WERI-Rb-1 (cell line): ENCODE measurements at regions not wholly inside any gene's neighbourhood (a gene's known extent, or its start where the extent isn't known, plus 50 kb on each side); places are given as distances from the start of the nearest gene placed in this dataset.

Experiments
- DNase-seq: peaks from one replicate; pipeline ENCODE4 v3.0.0-alpha.2; 2020
- H3K27ac ChIP-seq: fragments of 250-450 bp; sonication (Bioruptor Pico); 2 replicates; pipeline ENCODE4 v1.5.1; 2020; ENCODE audit warnings: mild to moderate bottlenecking, moderate library complexity
- H3K27me3 ChIP-seq: fragments of 250-450 bp; sonication (Bioruptor Pico); 2 replicates; pipeline ENCODE4 v1.5.1; 2021; ENCODE audit warnings: mild to moderate bottlenecking, low read depth, moderate library complexity; ENCODE audit not compliant: insufficient read depth, severe bottlenecking
- H3K36me3 ChIP-seq: fragments of 250-450 bp; sonication (Bioruptor Pico); 2 replicates; pipeline ENCODE4 v1.5.1; 2020; ENCODE audit warnings: mild to moderate bottlenecking, moderate library complexity
- H3K4me3 ChIP-seq: 2 replicates; pipeline ENCODE4 v1.5.1; 2011; ENCODE audit warnings: low read depth, mild to moderate bottlenecking, control low read depth, low read length
- H3K9me3 ChIP-seq: fragments of 250-450 bp; sonication (Bioruptor Pico); 2 replicates; pipeline ENCODE4 v1.5.1; 2021; ENCODE audit warnings: mild to moderate bottlenecking, moderate library complexity; ENCODE audit not compliant: severe bottlenecking
- CTCF ChIP-seq: IDR thresholded peaks from 2 replicates; pipeline ENCODE4 v1.5.1; 2011; ENCODE audit warnings: low read depth, mild to moderate bottlenecking, control low read depth, inconsistent platforms, low read length

GRCh38 chr2:222017252-222017850, 281.4 kb downstream of the PAX3 start:
- TF ChIP-seq CTCF = no peak

GRCh38 chr2:222013889-222014288, 284.9 kb downstream of the PAX3 start:
- no peaks in the 10 kb centered on the region for H3K9me3 ChIP-seq
- no peak for DNase-seq
- no peaks in the 10 kb centered on the region for H3K27me3 ChIP-seq
- TF ChIP-seq CTCF = no peak
- H3K27ac ChIP-seq = no peak overlapping the region
- no peak overlapping the region for H3K4me3 ChIP-seq
- H3K36me3 ChIP-seq = no peaks in the 10 kb centered on the region

More at GRCh38 chr2:222017252-222017850, 281.4 kb downstream of the PAX3 start:
- no peak overlapping the region for H3K27ac ChIP-seq
- no peaks in the 10 kb centered on the region for H3K36me3 ChIP-seq
- no peak overlapping the region for H3K4me3 ChIP-seq
- no peaks in the 10 kb centered on the region for H3K27me3 ChIP-seq
- no peaks in the 10 kb centered on the region for H3K9me3 ChIP-seq
- no peak for DNase-seq

GRCh38 chr2:222000326-222000725, 298.5 kb downstream of the PAX3 start:
- Histone ChIP-seq H3K9me3 (no peaks in the 10 kb centered on the region), H3K27me3 (no peaks in the 10 kb centered on the region), H3K27ac (no peak overlapping the region), H3K4me3 (no peak overlapping the region), H3K36me3 (no peaks in the 10 kb centered on the region)
- DNase-seq = no peak
- TF ChIP-seq CTCF = no peak

- no peak for TF ChIP-seq CTCF
- no peak for DNase-seq
- no peak overlapping the region for H3K27ac ChIP-seq
- H3K27me3 ChIP-seq = no peaks in the 10 kb centered on the region
- H3K36me3 ChIP-seq = no peaks in the 10 kb centered on the region
- H3K9me3 ChIP-seq = no peaks in the 10 kb centered on the region
- H3K4me3 ChIP-seq = no peak overlapping the region
Observed at GRCh38 chr2:221999717-222000116, 299.1 kb downstream of the PAX3 start.

GRCh38 chr2:221999166-221999565, 299.6 kb downstream of the PAX3 start:
- no peak overlapping the region for H3K27ac ChIP-seq
- DNase-seq = no peak
- TF ChIP-seq CTCF = no peak
- H3K36me3 ChIP-seq = no peaks in the 10 kb centered on the region
- H3K4me3 ChIP-seq = no peak overlapping the region
- no peaks in the 10 kb centered on the region for H3K9me3 ChIP-seq
- H3K27me3 ChIP-seq = no peaks in the 10 kb centered on the region

GRCh38 chr2:221997683-221998082, 301.1 kb downstream of the PAX3 start:
- Histone ChIP-seq H3K4me3 (no peak overlapping the region), H3K27ac (no peak overlapping the region), H3K36me3 (no peaks in the 10 kb centered on the region), H3K9me3 (no peaks in the 10 kb centered on the region), H3K27me3 (no peaks in the 10 kb centered on the region)
- no peak for TF ChIP-seq CTCF
- no peak for DNase-seq
